HK-2 (cell line): ENCODE measurements at regions not wholly inside any gene's neighbourhood (a gene's known extent, or its start where the extent isn't known, plus 50 kb on each side); places are given as distances from the start of the nearest gene placed in this dataset.

Source experiments
- DNase-seq: peaks from one replicate; pipeline ENCODE4 v3.0.0-alpha.2; 2018; ENCODE audit not compliant: unreplicated experiment

- DNase-seq, result peak; percentile 83
Observed at GRCh38 chr2:105455488-105456003, 56.7 kb upstream of the FHL2 start.

- DNase-seq, result peak; percentile 57
Observed at GRCh38 chr2:105454801-105455485, 56.1 kb upstream of the FHL2 start.

- DNase-seq, result no peak
Observed at GRCh38 chr2:105451571-105452166, 52.8 kb upstream of the FHL2 start.

- no peak for DNase-seq
Observed at GRCh38 chr2:105450471-105450870, 51.6 kb upstream of the FHL2 start.

- no peak for DNase-seq
Observed at GRCh38 chr2:105449076-105449475, 50.2 kb upstream of the FHL2 start.
